ENCODE measurements at regions not wholly inside any gene's neighbourhood (a gene's known extent, or its start where the extent isn't known, plus 50 kb on each side); places are given as distances from the start of the nearest gene placed in this dataset.
A peak's percentile ranks its signal among the peaks of the same experiment; 100 is the strongest.
"Not testable (repeated sequence)": the region's sequence is repeated elsewhere in the genome, so short reads cannot be mapped to it uniquely, and the experiment has no call there.

GRCh38 chr16:88262858-88263563 is 119.7 kb upstream of the ZNF469 start:
- peak in 1 of 12 donors; percentile 22 for TF ChIP-seq CTCF (IDR thresholded peaks at IDR 0.05)
- H3K9me3 ChIP-seq; H3K4me3 ChIP-seq; intact Hi-C loops (cut with DNase I); H3K36me3 ChIP-seq: not testable (repeated sequence)
- peaks cover 0 to 18% (median 0%) of the 10 kb centered on the region in 9 donors for H3K27me3 ChIP-seq
- DNase-seq (peak in 3 of 5 donors; percentile 47 to 68 (median 61)), ATAC-seq (peak in 1 of 4 donors; percentile 22)
- H3K4me1 ChIP-seq, result peaks cover 0 to 28% (median 15%) of the 10 kb centered on the region in 12 donors
- WGBS, 4 donors, result 56 to 67% (median 62%) methylated on average over 31 to 34 of the region's 34 CpGs
- H3K27ac ChIP-seq, result peak overlapping the region in 6 of 12 donors; percentile 15 to 53 (median 40)

GRCh38 chr16:88263681-88264287 is 119.0 kb upstream of the ZNF469 start:
- H3K4me3 ChIP-seq; intact Hi-C loops (cut with DNase I); ATAC-seq; H3K36me3 ChIP-seq; H3K9me3 ChIP-seq; DNase-seq: not testable (repeated sequence)
- 83 to 100% (median 92%) methylated on average over 7 to 16 of the region's 17 CpGs for WGBS, 4 donors
- Histone ChIP-seq H3K27ac (peak overlapping the region in 2 of 12 donors; percentile 15 to 40), H3K4me1 (peaks cover 0 to 28% (median 15%) of the 10 kb centered on the region in 12 donors), H3K27me3 (peaks cover 0 to 18% (median 0%) of the 10 kb centered on the region in 9 donors)

DNA sequence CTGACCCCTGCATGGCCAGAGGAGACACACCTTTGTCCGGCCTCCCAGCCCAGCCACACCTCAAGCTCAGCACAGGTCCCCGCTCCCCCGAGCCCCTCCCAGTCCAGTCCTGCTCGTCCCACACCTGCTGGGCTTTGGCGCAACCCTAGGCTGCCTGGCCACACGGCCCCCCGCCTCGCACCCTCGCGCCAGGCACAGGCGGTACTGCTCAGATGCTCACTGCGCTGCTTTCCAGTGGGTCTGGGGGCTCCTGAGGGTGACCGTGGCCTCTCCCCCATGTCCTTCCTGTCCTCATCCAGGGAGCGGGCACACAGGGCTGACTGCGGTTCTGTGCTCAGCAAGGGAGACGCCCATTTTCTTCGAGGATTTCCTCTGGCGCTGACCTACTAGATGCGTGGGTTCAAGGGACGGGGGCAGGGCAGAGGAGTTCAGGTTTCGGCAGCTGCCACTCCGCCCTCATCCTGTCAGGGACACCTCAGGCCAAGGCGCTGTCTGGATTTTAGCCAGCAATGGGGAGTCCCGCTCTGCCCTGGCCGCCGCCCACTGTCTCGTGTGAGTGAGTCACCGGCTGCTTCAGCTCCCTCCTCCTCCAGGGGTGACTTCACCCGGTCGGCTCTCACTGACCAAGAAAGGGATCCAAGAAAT is 118.0 kb upstream of the ZNF469 start:
- Histone ChIP-seq H3K4me1 (peaks cover 0 to 28% (median 15%) of the 10 kb centered on the region in 12 donors), H3K36me3 (no peaks in the 10 kb centered on the region), H3K27ac (peak overlapping the region in 2 of 12 donors; percentile 9 to 29), H3K27me3 (peaks cover 0 to 8% (median 0%) of the 10 kb centered on the region in 9 donors), H3K9me3 (no peaks in the 10 kb centered on the region), H3K4me3 (peak overlapping the region in 2 of 12 donors; percentile 12 to 22)
- intact Hi-C loops (cut with DNase I), result no loop called here
- TF ChIP-seq CTCF (IDR thresholded peaks at IDR 0.05) (no peak), POLR2A (IDR thresholded peaks at IDR 0.05) (no peak)
- ATAC-seq (peak; percentile 89 to 93 (median 92)), DNase-seq (peak; percentile 92 to 98 (median 93))
- 26 to 53% (median 32%) methylated on average over 20 to 30 of the region's 30 CpGs for WGBS, 4 donors

GRCh38 chr16:88265286-88265938 is 117.3 kb upstream of the ZNF469 start:
- Histone ChIP-seq H3K4me1 (peaks cover 0 to 28% (median 15%) of the 10 kb centered on the region in 12 donors), H3K27ac (peak overlapping the region in 2 of 12 donors; percentile 29 to 41)
- H3K36me3 ChIP-seq; H3K4me3 ChIP-seq; H3K27me3 ChIP-seq; intact Hi-C loops (cut with DNase I); H3K9me3 ChIP-seq; DNase-seq: not testable (repeated sequence)
- peak in 2 of 4 donors; percentile 0 to 13 for ATAC-seq
- WGBS, 4 donors, result 73 to 100% (median 88%) methylated on average over 1 to 22 of the region's 25 CpGs

DNA sequence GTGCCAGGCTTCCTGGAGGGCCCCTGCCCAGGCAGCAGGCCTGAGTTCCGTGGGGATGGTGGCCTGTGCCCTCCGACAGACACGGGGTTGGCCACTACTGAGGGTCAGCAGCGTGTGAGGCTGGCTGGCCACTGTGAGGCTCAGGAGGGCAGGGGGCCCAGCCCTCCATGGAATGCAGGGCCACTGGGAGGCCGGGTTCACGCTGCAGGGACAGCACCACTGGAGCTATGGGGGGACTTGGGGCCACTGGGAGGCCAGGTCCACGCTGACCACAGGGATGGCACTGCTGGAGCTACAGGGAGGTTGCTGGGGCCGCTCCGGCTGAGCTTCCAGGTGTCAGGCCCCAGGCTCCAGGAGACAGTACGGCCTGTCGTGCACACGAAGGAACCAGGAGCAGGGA is 116.7 kb upstream of the ZNF469 start:
- intact Hi-C loops (cut with DNase I), result not testable (repeated sequence)
- H3K4me1 ChIP-seq, result peaks cover 0 to 28% (median 15%) of the 10 kb centered on the region in 12 donors
- peak overlapping the region in 1 of 12 donors; percentile 42 for H3K27ac ChIP-seq

DNA sequence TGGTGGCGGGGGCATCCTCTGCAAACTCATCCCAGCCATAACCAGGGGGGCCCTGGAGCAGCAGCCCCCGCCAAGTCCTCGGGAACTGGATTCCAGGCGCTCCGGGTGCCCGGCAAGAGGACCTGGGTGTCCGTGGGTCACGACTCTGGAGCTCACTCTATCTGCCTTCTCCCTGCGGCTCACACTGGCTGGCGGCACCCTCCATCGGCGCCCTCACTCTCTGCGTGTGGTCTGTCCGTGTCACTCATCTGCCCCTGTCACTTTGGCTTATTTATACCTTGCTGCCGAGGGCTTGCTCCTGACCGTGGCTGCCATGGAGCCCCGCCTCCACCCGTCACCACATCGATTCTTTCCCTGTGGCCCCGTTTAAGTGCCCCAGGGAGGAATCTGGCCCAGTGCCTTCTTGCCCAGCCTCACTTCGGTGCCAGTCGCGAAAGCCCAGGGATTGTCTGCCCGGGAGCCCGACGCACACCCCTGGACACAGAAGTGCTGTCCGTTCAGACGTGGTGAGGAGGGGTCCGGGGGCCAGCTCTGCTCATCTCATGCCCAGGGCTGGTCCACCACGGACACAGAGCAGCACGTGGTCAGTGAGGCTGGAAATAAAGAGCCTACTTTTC is 115.7 kb upstream of the ZNF469 start:
- H3K27me3 ChIP-seq; H3K36me3 ChIP-seq; intact Hi-C loops (cut with DNase I); H3K9me3 ChIP-seq: not testable (repeated sequence)
- peak overlapping the region in 4 of 12 donors; percentile 6 to 30 (median 13) for H3K4me3 ChIP-seq
- ATAC-seq, result peak in 2 of 4 donors; percentile 10 to 41
- H3K27ac ChIP-seq, result peak overlapping the region in 6 of 12 donors; percentile 10 to 48 (median 36)
- 48 to 60% (median 53%) methylated on average over 23 to 31 of the region's 31 CpGs for WGBS, 4 donors
- peaks cover 0 to 28% (median 15%) of the 10 kb centered on the region in 12 donors for H3K4me1 ChIP-seq
- DNase-seq, result peak in 2 of 5 donors; percentile 40 to 69

More for the DNA sequence above, 116.7 kb upstream of the ZNF469 start:
- ATAC-seq, H3K4me3 ChIP-seq, DNase-seq, H3K27me3 ChIP-seq, H3K9me3 ChIP-seq, H3K36me3 ChIP-seq: not testable (repeated sequence)
- WGBS, 4 donors, result 87 to 100% (median 96%) methylated on average over 4 to 12 of the region's 12 CpGs

DNA sequence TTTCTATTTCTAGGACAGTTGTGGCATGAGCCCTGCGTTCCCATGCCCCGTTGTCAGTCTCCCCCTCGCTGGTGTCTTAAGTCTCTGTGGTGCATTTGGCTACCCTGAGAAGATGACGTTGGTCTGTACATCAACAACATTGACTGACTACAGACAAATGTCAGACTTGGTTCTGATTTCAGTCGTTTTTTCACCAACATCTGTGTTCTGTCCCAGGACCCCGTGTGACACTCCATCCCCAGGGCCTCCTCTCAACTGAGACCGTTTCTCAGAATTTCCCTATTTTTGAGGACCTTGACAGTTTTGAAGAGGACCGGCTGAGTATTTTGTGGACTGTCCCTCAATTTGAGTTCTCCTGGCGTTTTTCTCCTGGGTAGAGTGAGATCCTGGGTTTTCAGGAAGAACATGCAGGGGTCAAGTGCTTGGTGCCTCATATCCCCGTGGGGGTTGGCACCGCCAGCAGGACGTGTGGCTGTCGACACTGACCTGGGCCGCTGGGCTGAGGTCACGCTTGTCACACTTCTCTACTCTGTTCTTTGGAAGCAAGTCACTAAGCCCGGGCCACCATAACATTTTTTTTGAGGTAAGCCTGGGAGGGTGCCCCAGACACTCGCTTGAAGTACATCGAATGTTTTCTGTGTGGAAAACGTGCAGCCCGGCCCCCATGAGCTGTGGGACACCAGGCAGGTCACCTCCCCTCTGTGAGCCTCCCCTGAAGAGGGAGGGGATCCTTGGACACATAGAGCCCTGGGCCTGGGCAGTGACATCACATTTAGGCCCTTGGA is 114.4 kb upstream of the ZNF469 start:
- H3K36me3 ChIP-seq; H3K9me3 ChIP-seq; intact Hi-C loops (cut with DNase I); H3K4me3 ChIP-seq; DNase-seq; ATAC-seq; H3K27me3 ChIP-seq: not testable (repeated sequence)
- peak overlapping the region in 3 of 12 donors; percentile 11 to 59 (median 33) for H3K27ac ChIP-seq
- WGBS, 4 donors, result 72 to 79% (median 77%) methylated on average over 20 of the region's 20 CpGs
- H3K4me1 ChIP-seq, result peaks cover 0 to 28% (median 12%) of the 10 kb centered on the region in 12 donors
